ENCODE measurements at regions not wholly inside any gene's neighbourhood (a gene's known extent, or its start where the extent isn't known, plus 50 kb on each side); places are given as distances from the start of the nearest gene placed in this dataset.
A peak's percentile ranks its signal among the peaks of the same experiment; 100 is the strongest.

DNA sequence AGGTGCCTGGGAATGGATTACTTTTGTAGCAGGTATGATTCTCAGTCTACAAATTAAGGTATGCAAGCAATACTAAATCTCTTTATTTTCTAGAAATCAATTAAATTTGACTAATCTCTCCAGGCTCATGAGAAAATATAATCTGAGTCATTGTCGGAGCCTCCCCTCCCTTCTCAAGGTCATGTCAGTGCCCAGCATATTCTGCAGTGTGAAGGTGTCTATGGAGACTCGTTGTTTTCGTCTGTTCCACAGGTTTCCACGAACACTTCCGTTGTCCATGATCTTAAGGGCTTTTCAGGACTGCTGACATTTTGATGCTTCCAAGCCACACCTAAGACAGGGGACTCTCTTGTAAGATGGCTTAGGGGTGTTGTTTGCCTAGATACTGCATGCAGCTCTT lies 56.6 kb upstream of the SCOC start:
- ATAC-seq (no peak), DNase-seq (ENCODE audit: low spot score) (no peak)
- Mint-ChIP-seq H3K4me1 (ENCODE audit: low read depth in 2 of 2) (no peaks in the 10 kb centered on the region), H3K9me3 (no peaks in the 10 kb centered on the region), H3K27ac (no peak overlapping the region), H3K4me3 (no peak overlapping the region), H3K36me3 (no peaks in the 10 kb centered on the region), H3K27me3 (peaks cover 7 to 8% of the 10 kb centered on the region in 2 donors)

DNA sequence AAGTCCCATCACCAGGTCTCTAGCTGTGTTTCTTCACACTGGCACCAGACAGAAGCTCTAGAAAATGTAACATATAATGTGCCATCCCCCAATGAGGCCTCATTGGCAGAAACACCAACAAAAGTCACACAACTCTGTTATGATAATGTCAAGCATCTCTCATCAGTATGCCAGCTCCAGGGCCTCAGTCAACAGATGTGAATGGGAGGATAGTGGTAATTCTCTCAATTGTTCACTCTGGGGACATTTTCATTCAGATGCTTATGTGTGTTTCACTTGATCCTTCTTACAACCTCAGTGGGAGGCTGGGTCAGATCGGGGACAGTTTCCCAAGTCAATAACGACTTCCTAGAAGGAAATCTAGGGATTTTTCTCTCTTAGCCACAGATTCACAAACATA lies 57.5 kb upstream of the SCOC start:
- Mint-ChIP-seq H3K9me3 (no peaks in the 10 kb centered on the region), H3K36me3 (no peaks in the 10 kb centered on the region), H3K4me1 (ENCODE audit: low read depth in 2 of 2) (no peaks in the 10 kb centered on the region), H3K4me3 (no peak overlapping the region), H3K27ac (no peak overlapping the region), H3K27me3 (peaks cover under 1 to 5% of the 10 kb centered on the region in 2 donors)
- ATAC-seq = no peak
- DNase-seq (ENCODE audit: low spot score) = no peak

GRCh38 chr4:140315438-140315837 lies 58.0 kb upstream of the SCOC start:
- no peak for ATAC-seq
- no peak overlapping the region for H3K27ac Mint-ChIP-seq
- H3K36me3 Mint-ChIP-seq = no peaks in the 10 kb centered on the region
- H3K4me1 Mint-ChIP-seq (ENCODE audit: low read depth in 2 of 2) = no peaks in the 10 kb centered on the region
- H3K9me3 Mint-ChIP-seq = no peaks in the 10 kb centered on the region
- peaks cover 0 to 5% of the 10 kb centered on the region in 2 donors for H3K27me3 Mint-ChIP-seq
- no peak for DNase-seq (ENCODE audit: low spot score)
- H3K4me3 Mint-ChIP-seq = no peak overlapping the region

DNA sequence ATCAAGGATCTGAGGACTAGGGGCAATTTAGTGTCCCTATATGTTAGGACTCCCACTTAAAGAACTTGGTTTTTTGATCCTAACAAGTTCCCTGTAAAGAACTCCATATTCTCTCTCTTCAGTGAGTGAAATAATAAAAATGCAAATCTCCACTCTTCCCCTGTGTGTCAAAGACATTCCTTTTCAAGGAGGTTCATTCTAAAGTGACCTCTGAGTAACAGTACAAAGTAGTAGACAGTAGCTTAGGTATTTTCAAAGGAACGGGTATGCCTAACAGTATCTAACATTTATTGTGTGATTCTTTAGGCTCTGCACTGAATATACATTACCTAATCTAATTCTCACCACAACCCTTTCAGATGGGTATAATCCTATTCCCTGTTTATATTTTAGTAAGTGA lies 58.4 kb upstream of the SCOC start:
- DNase-seq (ENCODE audit: low spot score) (no peak), ATAC-seq (no peak)
- peaks cover under 1 to 3% of the 10 kb centered on the region in 2 donors for H3K27me3 Mint-ChIP-seq
- no peak overlapping the region for H3K4me3 Mint-ChIP-seq
- H3K36me3 Mint-ChIP-seq = no peaks in the 10 kb centered on the region
- H3K9me3 Mint-ChIP-seq = no peaks in the 10 kb centered on the region
- H3K27ac Mint-ChIP-seq = no peak overlapping the region
- no peaks in the 10 kb centered on the region for H3K4me1 Mint-ChIP-seq (ENCODE audit: low read depth in 2 of 2)

GRCh38 chr4:140312100-140312499 lies 61.3 kb upstream of the SCOC start:
- ATAC-seq = no peak
- no peaks in the 10 kb centered on the region for H3K4me1 Mint-ChIP-seq (ENCODE audit: low read depth in 2 of 2)
- no peak overlapping the region for H3K27ac Mint-ChIP-seq
- H3K9me3 Mint-ChIP-seq = no peaks in the 10 kb centered on the region
- peaks cover 6 to 8% of the 10 kb centered on the region in 2 donors for H3K27me3 Mint-ChIP-seq
- H3K4me3 Mint-ChIP-seq = no peak overlapping the region
- H3K36me3 Mint-ChIP-seq = no peaks in the 10 kb centered on the region
- no peak for DNase-seq (ENCODE audit: low spot score)

GRCh38 chr4:140311257-140311835 lies 62.1 kb upstream of the SCOC start:
- Mint-ChIP-seq H3K36me3 (no peaks in the 10 kb centered on the region), H3K4me3 (no peak overlapping the region), H3K27ac (no peak overlapping the region), H3K4me1 (ENCODE audit: low read depth in 2 of 2) (no peaks in the 10 kb centered on the region), H3K9me3 (no peaks in the 10 kb centered on the region), H3K27me3 (peaks cover 3 to 8% of the 10 kb centered on the region in 2 donors)
- DNase-seq (ENCODE audit: low spot score) (no peak), ATAC-seq (no peak)

GRCh38 chr4:140309124-140309870 lies 64.1 kb upstream of the SCOC start:
- no peak for DNase-seq (ENCODE audit: low spot score)
- peaks cover 9 to 16% of the 10 kb centered on the region in 2 donors for H3K27me3 Mint-ChIP-seq
- peak in 1 of 2 donors; percentile 51 for ATAC-seq
- no peaks in the 10 kb centered on the region for H3K9me3 Mint-ChIP-seq
- H3K36me3 Mint-ChIP-seq = no peaks in the 10 kb centered on the region
- H3K4me3 Mint-ChIP-seq = no peak overlapping the region
- H3K27ac Mint-ChIP-seq = no peak overlapping the region
- H3K4me1 Mint-ChIP-seq (ENCODE audit: low read depth in 2 of 2) = no peaks in the 10 kb centered on the region

- Mint-ChIP-seq H3K4me3 (no peak overlapping the region), H3K27ac (no peak overlapping the region), H3K36me3 (no peaks in the 10 kb centered on the region), H3K27me3 (peaks cover 12 to 24% of the 10 kb centered on the region in 2 donors), H3K4me1 (ENCODE audit: low read depth in 2 of 2) (no peaks in the 10 kb centered on the region), H3K9me3 (no peaks in the 10 kb centered on the region)
- ATAC-seq (no peak), DNase-seq (ENCODE audit: low spot score) (no peak)
Measured at GRCh38 chr4:140308366-140309123, 64.9 kb upstream of the SCOC start.

- Mint-ChIP-seq H3K27me3 (peaks cover 12 to 24% of the 10 kb centered on the region in 2 donors), H3K36me3 (no peaks in the 10 kb centered on the region), H3K27ac (no peak overlapping the region), H3K9me3 (no peaks in the 10 kb centered on the region), H3K4me3 (no peak overlapping the region), H3K4me1 (ENCODE audit: low read depth in 2 of 2) (no peaks in the 10 kb centered on the region)
- DNase-seq (ENCODE audit: low spot score) = no peak
- no peak for ATAC-seq
Measured at GRCh38 chr4:140305053-140305452, 68.4 kb upstream of the SCOC start.

DNA sequence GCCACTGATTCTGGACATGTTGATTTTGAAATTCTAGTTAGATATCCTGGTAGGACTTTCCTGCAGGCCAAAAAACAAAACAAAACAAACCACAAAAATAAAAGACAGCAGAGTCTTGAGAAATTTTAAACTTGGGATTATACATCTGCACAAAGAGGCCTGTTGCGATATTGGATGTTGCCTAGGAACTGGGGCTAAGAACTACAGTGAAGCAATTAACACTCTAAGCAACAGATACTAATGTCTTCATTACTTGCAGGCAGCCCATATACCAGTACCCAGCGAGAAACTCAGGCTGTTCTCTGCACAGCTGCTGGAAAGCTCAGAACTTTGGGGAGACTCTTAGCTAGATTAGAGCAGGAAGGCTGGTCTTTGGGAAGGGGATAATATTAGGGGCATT lies 69.1 kb upstream of the SCOC start:
- no peak for ATAC-seq
- Mint-ChIP-seq H3K36me3 (no peaks in the 10 kb centered on the region), H3K27ac (no peak overlapping the region), H3K9me3 (no peaks in the 10 kb centered on the region), H3K4me3 (no peak overlapping the region), H3K27me3 (peaks cover 9 to 17% of the 10 kb centered on the region in 2 donors), H3K4me1 (ENCODE audit: low read depth in 2 of 2) (no peaks in the 10 kb centered on the region)
- DNase-seq (ENCODE audit: low spot score) = no peak

DNA sequence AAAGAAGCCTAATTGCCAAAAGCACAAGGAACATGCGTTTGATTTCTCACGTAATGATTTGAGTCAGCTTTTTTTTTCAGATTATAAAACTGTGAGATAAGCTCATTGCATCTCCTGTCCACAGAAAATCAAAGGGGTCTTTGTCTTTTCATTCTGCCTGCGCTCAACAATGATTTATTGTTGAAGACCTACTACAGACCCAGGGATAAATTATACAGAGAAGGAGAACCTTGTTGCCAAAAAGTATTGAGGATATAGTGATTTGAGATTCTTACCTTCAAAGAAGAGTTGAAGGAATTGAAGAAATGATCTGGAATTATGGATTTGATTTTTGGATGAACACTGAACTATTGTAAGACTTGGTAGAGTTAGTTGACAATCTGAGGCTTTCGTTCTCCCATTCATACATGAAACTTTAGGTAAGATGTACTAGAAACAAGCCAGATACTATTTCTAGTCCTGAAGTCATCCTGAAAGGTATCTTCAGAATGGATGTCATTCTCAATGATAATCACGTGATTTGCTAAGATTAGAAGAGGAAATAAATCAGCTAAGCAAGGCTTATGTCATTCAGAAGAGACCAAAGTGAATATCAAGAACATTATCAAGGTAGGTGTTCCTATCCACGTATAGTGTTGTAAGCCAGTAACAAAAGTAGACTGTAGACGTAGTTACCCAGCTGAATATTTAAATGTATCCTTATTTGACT lies 71.1 kb upstream of the SCOC start:
- no peaks in the 10 kb centered on the region for H3K9me3 Mint-ChIP-seq
- H3K27me3 Mint-ChIP-seq = peaks cover 12 to 17% of the 10 kb centered on the region in 2 donors
- H3K36me3 Mint-ChIP-seq = no peaks in the 10 kb centered on the region
- no peaks in the 10 kb centered on the region for H3K4me1 Mint-ChIP-seq (ENCODE audit: low read depth in 2 of 2)
- H3K4me3 Mint-ChIP-seq = no peak overlapping the region
- ATAC-seq (no peak), DNase-seq (ENCODE audit: low spot score) (no peak)
- H3K27ac Mint-ChIP-seq = no peak overlapping the region

GRCh38 chr4:140300271-140300970 lies 73.0 kb upstream of the SCOC start:
- no peak for DNase-seq (ENCODE audit: low spot score)
- H3K36me3 Mint-ChIP-seq = no peaks in the 10 kb centered on the region
- ATAC-seq = peak in 1 of 2 donors; percentile 54
- no peaks in the 10 kb centered on the region for H3K4me1 Mint-ChIP-seq (ENCODE audit: low read depth in 2 of 2)
- H3K27ac Mint-ChIP-seq = no peak overlapping the region
- H3K9me3 Mint-ChIP-seq = no peaks in the 10 kb centered on the region
- peaks cover 10 to 15% of the 10 kb centered on the region in 2 donors for H3K27me3 Mint-ChIP-seq
- H3K4me3 Mint-ChIP-seq = no peak overlapping the region

DNA sequence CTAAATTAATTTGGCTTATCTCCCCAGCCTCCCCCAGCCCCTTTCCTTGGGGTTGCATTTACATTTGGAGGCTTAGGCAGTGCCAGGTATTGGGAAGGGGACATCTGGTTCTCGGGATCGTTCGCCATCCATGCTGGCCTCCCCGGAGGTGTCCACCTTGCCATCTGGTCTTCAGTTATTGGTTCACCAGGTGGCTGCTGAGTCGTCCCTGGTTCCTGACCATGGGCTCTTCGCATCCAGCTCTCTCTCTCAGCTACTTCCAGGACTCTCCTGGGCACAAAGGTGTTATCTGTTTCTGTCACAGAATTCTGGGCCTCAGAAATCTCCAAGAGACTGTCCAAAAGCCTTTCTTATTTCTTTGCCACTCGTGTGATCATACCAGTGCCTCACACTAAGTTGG lies 75.4 kb upstream of the SCOC start:
- no peak overlapping the region for H3K4me3 Mint-ChIP-seq
- H3K36me3 Mint-ChIP-seq = no peaks in the 10 kb centered on the region
- no peaks in the 10 kb centered on the region for H3K9me3 Mint-ChIP-seq
- H3K4me1 Mint-ChIP-seq (ENCODE audit: low read depth in 2 of 2) = no peaks in the 10 kb centered on the region
- no peak for DNase-seq (ENCODE audit: low spot score)
- peaks cover 5 to 8% of the 10 kb centered on the region in 2 donors for H3K27me3 Mint-ChIP-seq
- H3K27ac Mint-ChIP-seq = no peak overlapping the region
- no peak for ATAC-seq
